ENCODE measurements at regions not wholly inside any gene's neighbourhood (a gene's known extent, or its start where the extent isn't known, plus 50 kb on each side); places are given as distances from the start of the nearest gene placed in this dataset.

GRCh38 chr11:82676483-82677094 lies 57.1 kb downstream of the FAM181B start:
- DNase-seq, result no peak

GRCh38 chr11:82675838-82676237 lies 57.8 kb downstream of the FAM181B start:
- DNase-seq, result no peak

GRCh38 chr11:82673631-82674030 lies 60.0 kb downstream of the FAM181B start:
- DNase-seq, result no peak

- no peak for DNase-seq
Observed at GRCh38 chr11:82671451-82671850, 62.2 kb downstream of the FAM181B start.

GRCh38 chr11:82663535-82663934 lies 70.1 kb downstream of the FAM181B start:
- no peak for DNase-seq

GRCh38 chr11:82653752-82654151 lies 79.9 kb downstream of the FAM181B start:
- no peak for DNase-seq

- no peak for DNase-seq
Observed at GRCh38 chr11:82639251-82639650, 94.4 kb downstream of the FAM181B start.

GRCh38 chr11:82636615-82637014 lies 97.0 kb downstream of the FAM181B start:
- no peak for DNase-seq

GRCh38 chr11:82634091-82634490 lies 99.6 kb downstream of the FAM181B start:
- no peak for DNase-seq

GRCh38 chr11:82631722-82632630 lies 101.7 kb downstream of the FAM181B start:
- DNase-seq, result no peak

GRCh38 chr11:82610671-82611070 lies 123.0 kb downstream of the FAM181B start:
- DNase-seq, result no peak

GRCh38 chr11:82606738-82607137 lies 126.9 kb downstream of the FAM181B start:
- DNase-seq, result no peak

GRCh38 chr11:82601711-82602110 lies 132.0 kb downstream of the FAM181B start:
- no peak for DNase-seq

GRCh38 chr11:82599836-82600235 lies 133.8 kb downstream of the FAM181B start:
- no peak for DNase-seq

- no peak for DNase-seq
Observed at GRCh38 chr11:82586581-82586980, 147.1 kb downstream of the FAM181B start.

GRCh38 chr11:82577246-82577645 lies 156.4 kb downstream of the FAM181B start:
- DNase-seq, result no peak

- DNase-seq, result no peak
Observed at GRCh38 chr11:82560836-82561235, 172.8 kb downstream of the FAM181B start.

GRCh38 chr11:82559609-82560008 lies 174.1 kb downstream of the FAM181B start:
- no peak for DNase-seq

GRCh38 chr11:82557274-82557673 lies 176.4 kb downstream of the FAM181B start:
- no peak for DNase-seq

GRCh38 chr11:82556210-82556609 lies 177.5 kb downstream of the FAM181B start:
- DNase-seq, result no peak

- DNase-seq, result no peak
Observed at GRCh38 chr11:82546661-82547557, 186.8 kb downstream of the FAM181B start.

- no peak for DNase-seq
Observed at GRCh38 chr11:82539669-82540068, 194.0 kb downstream of the FAM181B start.

- DNase-seq, result no peak
Observed at GRCh38 chr11:82536706-82537105, 197.0 kb downstream of the FAM181B start.
